ENCODE measurements at regions not wholly inside any gene's neighbourhood (a gene's known extent, or its start where the extent isn't known, plus 50 kb on each side); places are given as distances from the start of the nearest gene placed in this dataset.

- no peak for TF ChIP-seq CTCF (IDR thresholded peaks at IDR 0.05; ENCODE audit: insufficient read depth, low read length, poor library complexity, severe bottlenecking)
- no peak for TF ChIP-seq EZH2phosphoT487 (conservative IDR thresholded peaks at IDR 0.05; ENCODE audit: low read length)
These were observed 477.2 kb downstream of the ZEB2 start for GRCh38 chr2:144042751-144043150.

All from SU-DHL-6 (cell line).